Central memory CD4-positive, alpha-beta T cell (primary cell): ENCODE measurements at regions not wholly inside any gene's neighbourhood (a gene's known extent, or its start where the extent isn't known, plus 50 kb on each side); places are given as distances from the start of the nearest gene placed in this dataset.

ENCODE experiments used
- DNase-seq: peaks from one replicate; pipeline ENCODE4 v3.0.0; 2022

- DNase-seq, result no peak
Observed at GRCh38 chr15:93862791-93863190, 368.6 kb upstream of the MCTP2 start.

- DNase-seq, result no peak
Observed at GRCh38 chr15:93861956-93862741, 369.2 kb upstream of the MCTP2 start.

GRCh38 chr15:93861413-93861812 is 369.9 kb upstream of the MCTP2 start:
- no peak for DNase-seq

GRCh38 chr15:93860701-93861100 is 370.7 kb upstream of the MCTP2 start:
- DNase-seq, result no peak

- no peak for DNase-seq
Observed at GRCh38 chr15:93859176-93859575, 372.2 kb upstream of the MCTP2 start.

- no peak for DNase-seq
Observed at GRCh38 chr15:93855181-93855826, 376.1 kb upstream of the MCTP2 start.

GRCh38 chr15:93854088-93854487 is 377.3 kb upstream of the MCTP2 start:
- no peak for DNase-seq

GRCh38 chr15:93852761-93853160 is 378.6 kb upstream of the MCTP2 start:
- no peak for DNase-seq

GRCh38 chr15:93848490-93848889 is 382.9 kb upstream of the MCTP2 start:
- DNase-seq, result no peak

GRCh38 chr15:93848076-93848475 is 383.3 kb upstream of the MCTP2 start:
- no peak for DNase-seq

GRCh38 chr15:93846148-93846547 is 385.2 kb upstream of the MCTP2 start:
- no peak for DNase-seq

- no peak for DNase-seq
Observed at GRCh38 chr15:93837450-93837849, 393.9 kb upstream of the MCTP2 start.

GRCh38 chr15:93835344-93835743 is 396.0 kb upstream of the MCTP2 start:
- no peak for DNase-seq

- no peak for DNase-seq
Observed at GRCh38 chr15:93831641-93832040, 399.7 kb upstream of the MCTP2 start.

- no peak for DNase-seq
Observed at GRCh38 chr15:93830221-93831080, 400.9 kb upstream of the MCTP2 start.

GRCh38 chr15:93829115-93829870 is 402.1 kb upstream of the MCTP2 start:
- no peak for DNase-seq

GRCh38 chr15:93826790-93827189 is 404.6 kb upstream of the MCTP2 start:
- no peak for DNase-seq

- no peak for DNase-seq
Observed at GRCh38 chr15:93826293-93826692, 405.1 kb upstream of the MCTP2 start.

GRCh38 chr15:93825682-93826081 is 405.7 kb upstream of the MCTP2 start:
- DNase-seq, result no peak

- no peak for DNase-seq
Observed at GRCh38 chr15:93823971-93824913, 407.1 kb upstream of the MCTP2 start.

GRCh38 chr15:93820566-93820965 is 410.8 kb upstream of the MCTP2 start:
- no peak for DNase-seq

- no peak for DNase-seq
Observed at GRCh38 chr15:93819826-93820225, 411.5 kb upstream of the MCTP2 start.
